SK-N-SH treated with all-trans-retinoic acid at 6 μM for 48 hours (cell line): ENCODE measurements at regions not wholly inside any gene's neighbourhood (a gene's known extent, or its start where the extent isn't known, plus 50 kb on each side); places are given as distances from the start of the nearest gene placed in this dataset.

Source experiments
- ESRRG ChIP-seq: fragments of 250-450 bp; sonication (Bioruptor Pico); IDR thresholded peaks from 2 replicates; pipeline ENCODE4 v1.6.1; 2021; ENCODE audit warnings: mild to moderate bottlenecking
- RARB ChIP-seq: fragments of 250-450 bp; sonication (Bioruptor Pico); IDR thresholded peaks from 2 replicates; pipeline ENCODE4 v1.8.0; 2021; ENCODE audit warnings: mild to moderate bottlenecking, moderate library complexity
- TCF4 ChIP-seq: fragments of 250-450 bp; sonication (Bioruptor Pico); IDR thresholded peaks from 2 replicates; pipeline ENCODE4 v1.8.0; 2021; ENCODE audit warnings: mild to moderate bottlenecking, moderate library complexity, borderline replicate concordance
- ZFP30 ChIP-seq: fragments of 450-650 bp; formaldehyde crosslinking; IDR thresholded peaks from 2 replicates; pipeline ENCODE4 v1.5.0; 2022; ENCODE audit warnings: mild to moderate bottlenecking, moderate library complexity
- ZNF8 ChIP-seq: fragments of 450-650 bp; formaldehyde crosslinking; IDR thresholded peaks from 2 replicates; pipeline ENCODE4 v1.5.0; 2020; ENCODE audit warnings: mild to moderate bottlenecking, moderate library complexity

GRCh38 chrX:13420545-13421183, 100.8 kb upstream of the ATXN3L start:
- no peak for TF ChIP-seq RARB (CRISPR knock-in tag)
- TF ChIP-seq ESRRG: no peak
- TF ChIP-seq ZNF8 (CRISPR knock-in tag): no peak
- TF ChIP-seq TCF4 (CRISPR knock-in tag): no peak
- no peak for TF ChIP-seq ZFP30 (CRISPR knock-in tag)
